Spleen (tissue), 11 donors: ENCODE measurements at regions not wholly inside any gene's neighbourhood (a gene's known extent, or its start where the extent isn't known, plus 50 kb on each side); places are given as distances from the start of the nearest gene placed in this dataset.
A peak's percentile ranks its signal among the peaks of the same experiment; 100 is the strongest.

Experiments
- DNase-seq: peaks from one replicate; pipeline ENCODE4 v3.0.0-alpha.2; 2020
- H3K27ac ChIP-seq, 8 donors: fragments of 200-600 bp; sonication (generic) in 7 of 8; 1 replicate in 4 of 8; 2 replicates in 4 of 8; pipeline versions ENCODE4 v1.5.0 to v1.8.0; 2016 to 2021; ENCODE audit warnings: inconsistent platforms in 4 of 8, mild to moderate bottlenecking in 4 of 8, moderate library complexity in 1 of 8
- H3K27me3 ChIP-seq, 7 donors: fragments of 200-600 bp; sonication (generic) in 6 of 7; replicated peaks in 1 of 7; 1 replicate in 4 of 7; 2 replicates in 3 of 7; pipeline versions ENCODE4 v1.5.0 to v1.8.0; 2016 to 2021; ENCODE audit warnings: inconsistent platforms in 3 of 7, mild to moderate bottlenecking in 1 of 7
- H3K36me3 ChIP-seq, 6 donors: fragments of 200-600 bp; sonication (generic) in 5 of 6; 1 replicate in 4 of 6; 2 replicates in 2 of 6; pipeline versions ENCODE4 v1.5.0 to v1.8.0; 2016 to 2021; ENCODE audit warnings: inconsistent platforms in 2 of 6
- H3K4me1 ChIP-seq, 6 donors: fragments of 200-600 bp; sonication (generic) in 5 of 6; 1 replicate in 3 of 6; 2 replicates in 3 of 6; pipeline versions ENCODE4 v1.5.0 to v1.8.0; 2016 to 2021; ENCODE audit warnings: inconsistent platforms in 3 of 6
- H3K4me3 ChIP-seq, 8 donors: fragments of 200-600 bp; sonication (generic) in 7 of 8; 1 replicate in 4 of 8; 2 replicates in 4 of 8; pipeline versions ENCODE4 v1.5.0 to v1.8.0; 2016 to 2021; ENCODE audit warnings: inconsistent platforms in 4 of 8, mild to moderate bottlenecking in 4 of 8, moderate library complexity in 2 of 8
- H3K9me3 ChIP-seq, 8 donors: fragments of 200-600 bp; sonication (generic) in 7 of 8; 1 replicate in 4 of 8; 2 replicates in 4 of 8; pipeline versions ENCODE4 v1.5.0 to v1.8.0; 2016 to 2021; ENCODE audit warnings: inconsistent platforms in 4 of 8
- POLR2A ChIP-seq, 3 donors: fragments of 450-650 bp; IDR thresholded peaks; one replicate each; pipeline ENCODE4 v1.5.1; 2017; ENCODE audit warnings: antibody characterized with exemption in 3 of 3, mild to moderate bottlenecking in 1 of 3
- POLR2AphosphoS5 ChIP-seq, 3 donors: sonication (generic); formaldehyde crosslinking; IDR thresholded peaks; one replicate each; pipeline ENCODE4 v1.5.1; 2017; ENCODE audit warnings: antibody characterized with exemption in 3 of 3
- WGBS, 5 donors: extraction: QIAGEN DNeasy Blood & Tissue Kit in 3 of 5; methylation state at CpG; one replicate each; pipeline versions ENCODE4 v1.1.5 to v1.1.7; 2013 to 2018; 5-methylcytosine and 5-hydroxymethylcytosine counted together
- intact Hi-C: fragments of 100-400 bp; cut with DNase I; formaldehyde crosslinking; loops from one replicate; pipeline ENCODE4 v1.15.0; 2023; ENCODE audit warnings: low total_unique reads
- TF ChIP-seq, protein P1 (sequence below), 11 experiments: fragments of 200-600 bp in 7 of 11; fragments of 450-650 bp in 4 of 11; sonication (generic) in 4 of 11; IDR thresholded peaks in 8 of 11; conservative IDR thresholded peaks in 3 of 11; 1 replicate in 7 of 11; 2 replicates in 4 of 11; pipeline versions ENCODE4 v1.4.0 to v1.8.0; 2016 to 2021; ENCODE audit warnings: antibody characterized with exemption in 11 of 11, inconsistent platforms in 4 of 11, mild to moderate bottlenecking in 1 of 11
- donor health status: healthy with polysubstance abuse.
- donor health status: DM: no; HTN: no; CAD: no; lungs with moderate emphysema.
- donor health status: DM: no; HTN: no; CAD: no.
- donor health status: Bipolar disorder and iron deficiency.
- donor health status: healthy.
- donor health status: DM: no; HTN: no; CAD: no.
- donor health status: DM: yes; HTN: yes; CAD: no.

- Histone ChIP-seq H3K4me3 (no peak overlapping the region), H3K9me3 (no peaks in the 10 kb centered on the region), H3K27ac (peak overlapping the region in 1 of 8 donors; percentile 89), H3K36me3 (no peaks in the 10 kb centered on the region), H3K27me3 (no peaks in the 10 kb centered on the region), H3K4me1 (peaks cover 0 to 73% (median 38%) of the 10 kb centered on the region in 6 donors)
- DNase-seq: no peak
- intact Hi-C loops: no loop called here
- TF ChIP-seq POLR2AphosphoS5 (IDR thresholded peaks at IDR 0.05): no peak
- no peak for TF ChIP-seq POLR2A (IDR thresholded peaks at IDR 0.05)
- TF ChIP-seq, protein P1, sequence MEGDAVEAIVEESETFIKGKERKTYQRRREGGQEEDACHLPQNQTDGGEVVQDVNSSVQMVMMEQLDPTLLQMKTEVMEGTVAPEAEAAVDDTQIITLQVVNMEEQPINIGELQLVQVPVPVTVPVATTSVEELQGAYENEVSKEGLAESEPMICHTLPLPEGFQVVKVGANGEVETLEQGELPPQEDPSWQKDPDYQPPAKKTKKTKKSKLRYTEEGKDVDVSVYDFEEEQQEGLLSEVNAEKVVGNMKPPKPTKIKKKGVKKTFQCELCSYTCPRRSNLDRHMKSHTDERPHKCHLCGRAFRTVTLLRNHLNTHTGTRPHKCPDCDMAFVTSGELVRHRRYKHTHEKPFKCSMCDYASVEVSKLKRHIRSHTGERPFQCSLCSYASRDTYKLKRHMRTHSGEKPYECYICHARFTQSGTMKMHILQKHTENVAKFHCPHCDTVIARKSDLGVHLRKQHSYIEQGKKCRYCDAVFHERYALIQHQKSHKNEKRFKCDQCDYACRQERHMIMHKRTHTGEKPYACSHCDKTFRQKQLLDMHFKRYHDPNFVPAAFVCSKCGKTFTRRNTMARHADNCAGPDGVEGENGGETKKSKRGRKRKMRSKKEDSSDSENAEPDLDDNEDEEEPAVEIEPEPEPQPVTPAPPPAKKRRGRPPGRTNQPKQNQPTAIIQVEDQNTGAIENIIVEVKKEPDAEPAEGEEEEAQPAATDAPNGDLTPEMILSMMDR (IDR thresholded peaks at IDR 0.05 in 8 of 11, conservative IDR thresholded peaks at IDR 0.05 in 3 of 11): no peak
Observed at GRCh38 chr20:50301712-50302111, 111.1 kb downstream of the CEBPB start.

DNA sequence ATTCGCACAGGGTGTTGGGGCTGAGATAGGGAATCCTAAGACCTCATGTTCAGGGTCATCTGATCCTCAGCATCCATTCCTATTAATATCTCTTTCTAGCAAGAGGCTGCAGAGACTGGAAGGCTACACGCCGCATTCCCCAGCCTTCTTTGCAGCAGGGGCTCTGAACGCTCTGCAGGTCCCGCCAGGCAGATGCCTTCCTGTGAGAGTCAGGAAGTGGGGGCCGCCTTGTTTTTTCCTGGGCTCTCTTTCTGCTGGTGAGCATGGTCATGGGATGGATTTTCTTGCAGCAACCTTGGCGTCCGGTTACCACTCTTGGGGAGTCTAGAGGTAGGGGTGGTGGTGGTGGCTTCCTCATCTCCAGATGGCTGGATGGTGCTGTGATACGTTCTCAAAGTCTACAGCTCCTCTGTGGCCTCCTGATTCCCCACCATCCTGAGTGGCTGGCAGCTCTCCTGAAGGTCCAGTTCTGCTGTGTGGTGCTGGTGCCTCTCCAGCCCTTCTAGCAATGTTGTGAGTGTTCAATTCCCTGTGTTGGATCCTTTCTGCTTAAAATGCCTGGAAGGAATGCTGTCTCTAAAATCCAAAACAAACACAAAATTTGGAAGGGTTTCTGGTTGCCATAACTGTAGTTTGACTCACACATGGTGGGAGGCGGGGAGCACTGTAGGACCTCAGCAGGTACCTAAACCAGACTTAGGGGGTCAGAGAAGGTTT is 111.9 kb downstream of the CEBPB start:
- peak; percentile 37 for DNase-seq
- H3K27ac ChIP-seq: peak overlapping the region in 5 of 8 donors; percentile 16 to 89 (median 83)
- H3K4me3 ChIP-seq: no peak overlapping the region
- TF ChIP-seq, protein P1 (IDR thresholded peaks at IDR 0.05 in 8 of 11, conservative IDR thresholded peaks at IDR 0.05 in 3 of 11): no peak
- TF ChIP-seq POLR2AphosphoS5 (IDR thresholded peaks at IDR 0.05) (no peak), POLR2A (IDR thresholded peaks at IDR 0.05) (no peak)
- peaks cover 0 to 72% (median 34%) of the 10 kb centered on the region in 6 donors for H3K4me1 ChIP-seq
- no peaks in the 10 kb centered on the region for H3K36me3 ChIP-seq
- intact Hi-C loops: no loop called here
- H3K9me3 ChIP-seq: no peaks in the 10 kb centered on the region
- no peaks in the 10 kb centered on the region for H3K27me3 ChIP-seq
- 40 to 51% (median 47%) methylated on average over 9 to 10 of the region's 10 CpGs for WGBS, 5 donors

DNA sequence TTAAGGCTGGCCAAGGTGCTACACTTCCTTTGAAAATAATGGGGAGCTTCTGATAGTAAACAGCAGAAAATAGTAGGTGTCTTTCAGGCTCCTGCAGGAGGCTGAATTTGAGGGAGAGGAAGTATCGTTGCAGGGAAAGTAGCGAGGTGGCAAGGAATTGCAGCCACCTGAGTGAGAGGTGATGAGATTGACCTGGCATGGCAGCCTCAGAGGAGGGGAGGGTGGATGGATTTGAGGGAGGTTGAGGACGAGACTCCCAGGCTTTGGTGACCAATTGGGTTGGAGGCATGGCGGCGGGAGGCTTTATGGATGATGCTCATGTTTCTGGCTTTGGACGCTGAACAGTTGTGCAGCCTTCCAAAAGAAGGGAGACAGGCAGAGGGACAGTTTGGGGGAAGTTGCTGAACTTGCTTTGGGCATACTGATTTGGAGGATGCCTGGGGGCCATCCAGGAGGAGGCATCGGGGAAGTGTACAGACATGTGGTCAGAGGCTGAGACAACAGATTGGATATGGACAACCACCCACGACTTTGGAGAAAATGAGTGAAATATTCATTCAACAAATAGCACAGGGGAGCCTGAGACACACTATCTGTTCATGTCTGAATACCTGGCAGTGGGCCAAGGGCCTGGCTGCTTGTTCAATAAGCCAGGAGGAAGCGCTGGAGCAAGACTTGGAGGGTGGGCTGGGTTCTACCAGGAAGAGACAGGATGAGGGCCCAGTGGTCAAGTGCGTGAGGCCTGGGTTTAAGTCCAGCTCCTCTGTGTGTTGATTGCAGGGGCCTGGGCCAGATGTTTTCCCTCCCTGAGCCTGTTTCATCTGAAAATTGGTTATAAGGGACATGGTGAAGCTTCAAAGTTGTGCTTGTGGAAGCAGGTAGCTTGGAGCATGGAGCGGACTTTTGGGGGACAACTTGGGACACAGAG is 113.2 kb downstream of the CEBPB start:
- peak; percentile 66 for DNase-seq
- H3K9me3 ChIP-seq: no peaks in the 10 kb centered on the region
- peak overlapping the region in 7 of 8 donors; percentile 56 to 89 (median 83) for H3K27ac ChIP-seq
- no peaks in the 10 kb centered on the region for H3K36me3 ChIP-seq
- intact Hi-C loops: no loop called here
- no peak overlapping the region for H3K4me3 ChIP-seq
- H3K27me3 ChIP-seq: no peaks in the 10 kb centered on the region
- WGBS, 5 donors: 62 to 80% (median 67%) methylated on average over 11 of the region's 11 CpGs
- H3K4me1 ChIP-seq: peaks cover 0 to 72% (median 29%) of the 10 kb centered on the region in 6 donors
- no peak for TF ChIP-seq POLR2A (IDR thresholded peaks at IDR 0.05)
- TF ChIP-seq, protein P1 (IDR thresholded peaks at IDR 0.05 in 8 of 11, conservative IDR thresholded peaks at IDR 0.05 in 3 of 11): no peak
- no peak for TF ChIP-seq POLR2AphosphoS5 (IDR thresholded peaks at IDR 0.05)

GRCh38 chr20:50304501-50304856 is 113.8 kb downstream of the CEBPB start:
- peak overlapping the region in 7 of 8 donors; percentile 56 to 89 (median 83) for H3K27ac ChIP-seq
- H3K4me3 ChIP-seq: no peak overlapping the region
- H3K36me3 ChIP-seq: no peaks in the 10 kb centered on the region
- intact Hi-C loops: no loop called here
- no peaks in the 10 kb centered on the region for H3K9me3 ChIP-seq
- peak; percentile 63 for DNase-seq
- peaks cover 0 to 74% (median 31%) of the 10 kb centered on the region in 6 donors for H3K4me1 ChIP-seq
- 73 to 86% (median 74%) methylated on average over 10 of the region's 10 CpGs for WGBS, 5 donors
- H3K27me3 ChIP-seq: no peaks in the 10 kb centered on the region
- no peak for TF ChIP-seq POLR2A (IDR thresholded peaks at IDR 0.05)
- peak in 2 of 3 donors; percentile 44 to 60 for TF ChIP-seq POLR2AphosphoS5 (IDR thresholded peaks at IDR 0.05)
